Ureter (tissue), 1 donor: ENCODE measurements at regions not wholly inside any gene's neighbourhood (a gene's known extent, or its start where the extent isn't known, plus 50 kb on each side); places are given as distances from the start of the nearest gene placed in this dataset.

ENCODE experiments used
- DNase-seq: peaks from one replicate; pipeline ENCODE4 v3.0.0-alpha.2; 2020; ENCODE audit warnings: low spot score
- donor health status: DM: yes; HTN: yes; CAD: no.

- DNase-seq = no peak
These were observed 215.9 kb upstream of the AADAT start for GRCh38 chr4:170305627-170306026.

GRCh38 chr4:170281027-170281426 is 191.3 kb upstream of the AADAT start:
- no peak for DNase-seq

GRCh38 chr4:170278460-170278859 is 188.7 kb upstream of the AADAT start:
- DNase-seq = no peak

GRCh38 chr4:170274616-170275015 is 184.9 kb upstream of the AADAT start:
- DNase-seq = no peak

GRCh38 chr4:170272959-170273358 is 183.2 kb upstream of the AADAT start:
- no peak for DNase-seq

GRCh38 chr4:170271723-170272122 is 182.0 kb upstream of the AADAT start:
- DNase-seq = no peak

- DNase-seq = no peak
These were observed 180.9 kb upstream of the AADAT start for GRCh38 chr4:170270628-170271027.

GRCh38 chr4:170269950-170270349 is 180.2 kb upstream of the AADAT start:
- no peak for DNase-seq

GRCh38 chr4:170259631-170260153 is 169.9 kb upstream of the AADAT start:
- peak; percentile 67 for DNase-seq

- no peak for DNase-seq
These were observed 167.1 kb upstream of the AADAT start for GRCh38 chr4:170256807-170257206.

- DNase-seq = no peak
These were observed 158.8 kb upstream of the AADAT start for GRCh38 chr4:170248576-170248975.

- DNase-seq = no peak
These were observed 158.3 kb upstream of the AADAT start for GRCh38 chr4:170248029-170248428.

GRCh38 chr4:170247596-170247995 is 157.8 kb upstream of the AADAT start:
- no peak for DNase-seq

- DNase-seq = no peak
These were observed 154.0 kb upstream of the AADAT start for GRCh38 chr4:170243662-170244288.

GRCh38 chr4:170242471-170242870 is 152.7 kb upstream of the AADAT start:
- no peak for DNase-seq

GRCh38 chr4:170234800-170235199 is 145.0 kb upstream of the AADAT start:
- DNase-seq = no peak

- DNase-seq = no peak
These were observed 141.6 kb upstream of the AADAT start for GRCh38 chr4:170231377-170231776.

GRCh38 chr4:170230242-170230641 is 140.5 kb upstream of the AADAT start:
- no peak for DNase-seq

- DNase-seq = no peak
These were observed 139.2 kb upstream of the AADAT start for GRCh38 chr4:170229006-170229405.

GRCh38 chr4:170227928-170228327 is 138.2 kb upstream of the AADAT start:
- DNase-seq = no peak

- peak; percentile 50 for DNase-seq
These were observed 136.5 kb upstream of the AADAT start for GRCh38 chr4:170226288-170226687.

GRCh38 chr4:170214731-170215130 is 125.0 kb upstream of the AADAT start:
- no peak for DNase-seq

GRCh38 chr4:170214101-170214500 is 124.3 kb upstream of the AADAT start:
- no peak for DNase-seq

- DNase-seq = no peak
These were observed 113.0 kb upstream of the AADAT start for GRCh38 chr4:170202721-170203120.
